NCI-H2107 treated with DMSO at 0.1 percent for 48 hours (cell line): ENCODE measurements at regions not wholly inside any gene's neighbourhood (a gene's known extent, or its start where the extent isn't known, plus 50 kb on each side); places are given as distances from the start of the nearest gene placed in this dataset.
"Not testable (repeated sequence)": the region's sequence is repeated elsewhere in the genome, so short reads cannot be mapped to it uniquely, and the experiment has no call there.

Source experiments
- DNase-seq: peaks from one replicate; lab custom pipeline; 2025; ENCODE audit not compliant: unreplicated experiment; lab: John Stamatoyannopoulos, UW

DNA sequence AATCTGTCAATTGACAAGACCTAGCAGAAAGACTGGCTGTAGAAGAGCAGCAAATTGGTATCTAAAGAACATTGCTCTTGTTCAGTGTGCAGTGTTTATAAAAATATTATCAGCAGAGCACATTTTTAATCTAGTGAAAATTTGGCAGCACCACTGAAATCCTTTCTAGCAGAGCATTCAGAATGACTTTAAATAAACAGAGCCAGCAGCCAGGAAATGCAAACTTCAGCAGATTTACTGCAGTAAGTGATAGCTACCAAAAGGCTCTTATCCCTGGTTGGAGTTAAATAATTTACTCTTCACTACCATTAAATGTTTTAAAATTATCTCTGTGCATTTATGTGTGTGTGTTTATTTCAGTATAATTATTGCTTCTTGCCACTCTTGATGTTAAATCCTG is 590.9 kb upstream of the CITED2 start:
- DNase-seq, result no peak

DNA sequence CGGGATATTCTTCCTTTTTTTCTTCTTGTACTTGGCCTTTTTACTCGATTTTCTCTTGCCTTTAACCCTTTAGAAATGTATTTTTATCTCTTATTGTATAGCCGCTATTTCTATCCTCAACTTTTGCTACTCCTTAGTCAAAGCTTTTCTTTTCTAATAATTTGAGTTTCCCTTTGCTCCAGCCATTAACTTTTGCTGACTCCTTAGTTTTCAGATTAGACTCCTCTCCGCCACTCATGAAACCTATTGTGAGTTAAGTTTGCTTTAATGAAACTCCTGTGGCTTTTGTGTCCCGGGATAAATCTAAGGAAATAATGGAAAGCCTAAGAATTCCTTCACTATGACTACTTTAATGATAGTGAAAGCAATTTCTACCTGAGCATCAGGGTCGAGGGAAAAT is 590.3 kb upstream of the CITED2 start:
- DNase-seq, result no peak

DNA sequence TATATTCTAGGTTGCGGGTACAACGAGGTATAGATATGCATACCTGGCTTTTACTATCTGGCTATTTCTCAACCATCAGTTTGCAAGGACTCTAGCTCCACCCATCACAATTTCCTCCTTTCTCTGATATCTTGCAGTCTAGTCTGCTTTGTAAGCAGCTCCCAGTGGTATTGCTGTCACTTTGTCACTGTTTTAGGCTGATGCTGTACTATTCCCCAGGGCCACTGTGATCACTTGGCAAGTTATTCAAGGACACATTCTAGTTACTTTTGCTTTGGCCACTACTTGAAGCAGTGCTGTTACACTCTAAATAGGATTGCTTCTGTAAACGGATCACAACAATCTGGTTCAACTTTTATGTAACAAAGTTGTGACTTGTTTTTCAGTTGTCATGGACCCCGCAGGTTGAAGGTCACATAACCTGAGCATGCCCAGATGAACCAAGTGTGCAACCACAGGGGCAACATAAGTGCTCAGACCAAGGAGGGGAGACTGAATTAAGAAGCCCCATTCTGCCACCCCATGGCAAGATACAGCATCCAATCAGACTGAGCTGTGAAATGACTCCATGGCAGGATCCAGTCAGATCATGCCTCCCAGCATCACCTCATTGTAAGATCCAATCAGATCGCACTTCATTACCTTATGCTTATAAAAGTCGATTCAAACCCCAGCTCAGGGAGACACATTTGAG is 588.4 kb upstream of the CITED2 start:
- DNase-seq, result no peak

DNA sequence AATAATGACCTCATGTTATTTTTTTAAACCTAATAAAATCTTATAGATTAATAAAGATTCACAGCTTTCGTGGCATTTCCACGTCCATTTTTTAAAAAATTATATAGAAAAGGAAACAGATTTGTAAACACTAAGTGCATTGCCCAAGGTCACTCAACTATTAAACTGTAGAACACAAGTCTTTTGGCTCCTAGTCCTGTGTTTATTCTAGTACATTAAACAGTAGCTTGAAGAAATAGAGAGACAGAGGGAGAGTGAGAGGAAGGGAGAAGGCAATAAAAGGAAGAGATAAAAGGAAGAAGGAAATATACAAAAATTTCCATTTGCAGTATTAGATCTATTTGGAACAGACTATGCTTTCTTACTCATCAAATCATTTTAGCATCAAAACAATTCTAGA is 586.7 kb upstream of the CITED2 start:
- no peak for DNase-seq

DNA sequence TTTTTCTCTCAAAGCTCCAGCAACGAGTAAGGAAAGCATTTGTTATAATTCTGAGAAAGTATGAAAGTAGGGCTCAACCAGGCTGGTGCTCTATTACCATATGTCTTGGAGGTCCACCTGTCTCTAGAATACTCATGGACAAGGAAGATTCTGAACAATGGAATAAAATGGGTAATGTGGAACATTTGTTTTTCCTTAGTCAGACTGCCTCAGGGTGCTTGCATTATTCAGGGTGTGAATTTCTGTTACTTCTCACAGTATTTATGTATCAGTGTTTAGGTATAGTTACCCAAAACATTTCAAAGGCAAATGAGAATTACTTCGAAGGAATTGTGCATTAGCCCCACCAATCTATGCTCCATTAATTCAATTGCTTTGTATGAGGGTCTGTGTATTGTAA is 586.2 kb upstream of the CITED2 start:
- no peak for DNase-seq

DNA sequence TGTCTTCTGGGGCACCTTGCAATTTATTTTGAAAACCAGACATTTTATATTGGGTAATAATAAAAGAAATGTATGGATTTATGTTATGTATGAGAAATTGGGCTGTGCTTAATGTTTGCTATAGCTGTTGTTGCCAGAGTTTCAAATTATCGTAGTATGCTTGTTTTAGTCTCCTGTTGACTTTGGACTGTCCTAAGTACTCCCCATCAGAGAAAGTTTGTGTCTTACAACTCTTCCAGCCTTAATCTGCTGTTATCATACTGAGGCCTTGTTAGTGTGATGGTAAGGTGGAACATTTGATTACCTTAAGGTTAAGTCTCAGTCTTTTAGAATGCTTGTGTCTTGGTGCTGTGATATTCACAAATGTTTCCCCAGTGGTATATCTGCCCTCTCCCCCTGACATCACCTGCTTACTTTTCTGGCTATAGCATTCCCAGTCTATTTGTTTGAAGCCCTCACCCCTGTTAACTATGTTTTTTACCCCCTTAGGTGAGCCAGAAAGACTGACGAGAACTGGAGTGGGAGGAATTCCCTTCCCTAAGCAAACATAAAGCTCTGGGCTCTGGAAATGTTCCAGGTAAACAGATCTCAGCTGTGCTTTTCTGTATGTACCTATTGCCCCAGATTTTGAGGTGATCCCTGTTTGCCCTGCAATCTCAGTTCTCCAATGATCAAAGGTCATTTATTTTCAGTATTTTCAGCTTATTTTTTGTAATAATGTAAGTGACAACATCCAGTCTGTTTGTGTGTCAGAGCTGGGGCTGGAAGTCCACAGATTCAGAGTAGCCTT is 581.1 kb upstream of the CITED2 start:
- DNase-seq, result no peak

DNA sequence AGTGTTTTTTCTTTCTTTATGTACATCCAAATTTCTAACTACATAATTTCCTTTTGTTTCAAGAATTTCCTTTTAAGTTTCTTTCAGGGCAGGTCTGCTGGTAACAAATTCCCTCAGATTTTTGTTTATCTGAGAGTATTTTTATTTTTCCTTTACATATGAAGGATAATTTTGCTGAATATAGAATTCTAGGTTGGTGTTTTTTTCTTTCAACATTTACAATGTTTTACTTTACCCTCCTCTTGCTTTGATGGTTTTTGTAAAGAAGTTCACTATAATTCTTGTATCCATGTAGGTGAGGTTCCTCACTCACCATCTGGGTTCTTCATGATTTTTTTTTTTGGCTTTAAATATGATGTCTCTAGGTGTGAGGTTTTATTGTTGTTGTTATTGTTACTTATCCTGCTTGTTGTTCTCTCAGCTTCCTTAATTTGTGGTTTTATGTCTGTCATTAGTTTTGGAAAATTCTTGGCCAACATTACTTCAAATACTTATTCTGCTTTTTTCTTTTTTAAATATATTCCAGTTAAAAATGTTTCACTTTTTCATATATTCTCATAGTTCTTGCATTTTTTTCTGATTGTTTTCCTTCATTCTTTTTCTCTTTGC is 580.1 kb upstream of the CITED2 start:
- no peak for DNase-seq

DNA sequence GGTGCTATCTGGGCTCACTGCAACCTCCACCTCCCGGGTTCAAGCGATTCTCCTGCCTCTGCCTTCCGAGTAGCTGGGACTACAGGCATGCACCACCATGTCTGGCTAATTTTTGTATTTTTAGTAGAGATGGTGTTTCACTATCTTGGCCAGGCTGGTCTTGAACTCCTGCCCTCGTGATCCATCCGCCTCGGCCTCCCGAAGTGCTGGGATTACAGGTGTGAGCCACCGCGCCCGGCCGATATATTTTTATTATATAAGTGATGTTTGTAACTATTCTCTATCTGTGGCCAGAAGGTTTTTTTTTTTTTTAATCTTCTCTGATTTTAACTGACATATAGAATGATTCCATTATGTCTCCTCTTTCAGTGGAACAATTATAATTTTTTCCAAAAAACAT is 579.3 kb upstream of the CITED2 start:
- DNase-seq, result not testable (repeated sequence)

DNA sequence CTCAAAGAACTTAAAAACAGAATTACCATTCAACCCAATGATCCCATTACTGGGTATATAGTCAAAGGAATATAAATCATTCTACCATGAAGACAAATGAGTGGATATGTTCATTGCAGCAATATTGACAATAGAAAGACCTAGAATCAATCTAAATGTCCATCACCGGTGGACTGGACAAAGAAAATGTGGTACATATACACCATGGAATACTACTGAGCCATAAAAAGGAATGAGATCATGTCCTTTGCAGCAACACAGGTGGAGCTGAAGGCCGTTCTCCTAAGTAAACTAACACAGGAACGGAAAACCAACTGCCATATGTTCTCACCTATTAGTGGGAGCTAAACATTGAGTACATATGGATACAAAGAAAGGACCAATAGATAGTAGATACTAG is 576.7 kb upstream of the CITED2 start:
- no peak for DNase-seq

DNA sequence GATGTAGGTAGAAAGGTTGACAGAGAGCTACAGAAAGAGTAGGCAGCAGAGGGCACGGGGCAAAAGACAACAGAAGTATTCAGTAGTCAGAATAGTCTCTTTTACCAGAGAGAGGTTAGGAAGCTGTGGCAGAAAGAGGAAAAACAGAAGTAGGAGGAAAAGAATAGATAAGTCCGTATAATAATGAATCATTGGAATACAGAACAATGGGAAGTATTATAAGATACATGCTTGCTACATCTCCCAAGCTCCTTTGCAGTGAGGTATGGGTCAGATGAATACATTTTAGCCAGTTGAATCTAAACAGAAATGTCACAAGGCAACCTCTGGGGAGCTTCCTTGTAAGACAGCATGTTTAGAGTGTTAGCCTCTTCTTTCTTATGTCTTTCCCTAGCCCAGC is 570.5 kb upstream of the CITED2 start:
- no peak for DNase-seq

DNA sequence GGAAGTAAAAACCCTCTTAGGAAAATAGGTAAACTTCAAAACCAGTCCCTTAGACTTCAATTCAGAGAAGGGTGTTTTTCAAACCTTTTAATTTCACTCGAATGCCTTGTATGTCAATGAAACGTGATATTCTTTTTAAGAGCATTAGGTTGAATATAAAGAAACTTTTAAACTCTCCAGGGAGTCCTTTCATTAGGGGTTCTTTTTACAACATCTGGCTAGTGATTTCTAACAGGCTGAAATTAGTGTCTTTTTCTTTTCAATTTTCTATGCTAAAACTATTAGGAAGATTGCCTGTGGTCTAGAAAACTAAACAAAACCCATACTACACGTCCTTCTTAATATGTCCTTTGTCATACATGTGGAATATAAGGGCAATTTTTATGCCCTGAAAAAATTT is 569.7 kb upstream of the CITED2 start:
- peak; percentile 80 for DNase-seq

DNA sequence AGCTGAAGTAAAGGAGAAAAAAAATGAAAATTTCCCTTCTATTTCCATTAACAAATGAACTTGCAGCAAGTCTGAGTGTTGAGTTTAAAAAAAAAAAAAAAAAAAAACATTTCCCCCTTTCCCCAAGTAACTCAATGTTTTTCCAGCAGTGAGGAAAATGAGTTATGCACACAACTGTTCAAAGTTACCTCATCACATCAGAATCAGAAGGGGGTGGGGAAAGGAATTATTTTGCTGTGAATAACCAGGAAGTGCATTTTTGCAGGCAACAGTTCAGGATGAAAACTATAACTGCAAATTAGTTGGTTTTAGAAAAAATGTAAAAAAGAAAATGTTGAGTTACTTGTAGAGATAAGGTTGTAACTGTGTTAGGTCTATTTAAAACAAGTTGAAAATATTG is 568.9 kb upstream of the CITED2 start:
- no peak for DNase-seq

DNA sequence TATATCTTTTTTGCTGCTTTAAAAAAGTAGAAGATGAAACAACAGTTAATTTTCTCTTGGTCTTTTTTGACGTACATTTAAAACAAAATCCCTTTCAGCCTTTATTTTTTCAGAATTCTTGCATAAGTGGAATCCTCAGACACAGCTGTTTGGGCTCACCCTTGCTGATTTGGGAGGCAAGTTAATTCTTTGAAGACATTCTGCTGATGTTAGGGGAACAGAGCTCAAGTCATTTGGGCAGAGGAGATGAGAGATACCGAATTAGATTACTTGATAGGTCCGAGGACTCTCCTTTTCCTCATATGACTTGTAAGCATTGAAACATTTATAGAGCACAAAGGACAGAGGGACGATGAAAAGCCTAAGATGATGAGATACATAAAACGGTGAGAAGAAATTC is 567.9 kb upstream of the CITED2 start:
- no peak for DNase-seq

DNA sequence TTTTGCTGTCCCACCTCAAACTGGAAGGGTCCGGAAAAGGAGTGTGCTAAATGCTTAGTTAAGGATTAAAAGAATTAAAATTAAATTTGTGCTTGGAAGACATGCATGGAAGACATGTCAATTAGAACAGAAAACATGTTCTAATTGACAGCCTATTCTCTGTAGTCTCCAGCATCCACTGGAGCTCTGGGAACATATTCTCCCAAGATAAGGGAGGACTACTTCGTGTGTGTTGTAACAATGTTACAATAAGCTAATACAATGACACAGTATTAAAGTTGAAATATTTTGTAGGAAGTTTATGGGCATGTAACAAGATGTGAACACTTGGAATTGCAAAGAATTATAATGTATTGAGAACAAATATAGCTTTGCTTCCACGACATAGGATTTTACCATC is 567.4 kb upstream of the CITED2 start:
- DNase-seq, result no peak

DNA sequence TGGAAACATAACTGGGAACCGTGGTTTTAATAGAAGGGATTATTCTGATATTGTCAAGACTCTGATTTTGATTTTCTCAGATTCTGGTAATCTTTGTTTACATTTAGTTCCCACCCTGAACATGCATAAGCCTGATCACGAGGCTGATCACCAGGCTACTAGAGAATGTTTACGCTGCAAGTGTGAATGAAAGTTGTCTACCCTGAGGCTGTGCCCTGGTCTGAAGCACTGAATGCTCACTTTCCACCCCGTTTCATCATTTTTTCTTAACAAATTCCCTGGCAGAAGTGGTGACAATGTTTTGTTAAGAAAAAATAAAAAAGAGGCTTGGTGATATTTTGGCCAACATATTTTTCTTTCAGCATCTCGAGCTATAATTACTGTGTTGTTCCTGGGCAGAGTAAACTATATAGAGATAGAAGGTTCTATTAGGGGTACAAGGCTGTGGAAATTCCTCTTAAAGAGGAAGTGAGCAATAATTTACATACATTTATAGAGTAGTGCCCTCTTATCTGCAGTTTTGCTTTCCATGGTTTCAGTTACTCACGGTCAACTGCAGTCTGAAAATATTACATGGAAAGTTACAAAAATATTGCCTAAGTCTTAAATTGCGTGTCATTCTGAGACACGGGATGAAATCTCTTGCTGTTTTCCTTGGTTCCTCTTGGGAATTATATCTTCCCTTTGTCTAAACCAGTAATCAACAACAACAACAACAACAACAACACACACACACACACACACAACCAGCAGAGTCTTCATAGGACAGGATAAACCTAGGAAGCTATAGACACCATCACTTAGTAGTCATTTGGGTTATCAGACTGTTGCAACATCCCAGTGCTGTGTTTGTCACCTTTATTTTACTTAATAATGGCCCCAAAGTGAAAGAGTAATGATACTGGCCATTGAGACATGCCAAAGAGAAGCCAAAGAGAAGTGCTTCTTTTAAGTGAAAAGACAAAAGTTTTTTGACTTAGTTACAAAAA is 566.6 kb upstream of the CITED2 start:
- no peak for DNase-seq

DNA sequence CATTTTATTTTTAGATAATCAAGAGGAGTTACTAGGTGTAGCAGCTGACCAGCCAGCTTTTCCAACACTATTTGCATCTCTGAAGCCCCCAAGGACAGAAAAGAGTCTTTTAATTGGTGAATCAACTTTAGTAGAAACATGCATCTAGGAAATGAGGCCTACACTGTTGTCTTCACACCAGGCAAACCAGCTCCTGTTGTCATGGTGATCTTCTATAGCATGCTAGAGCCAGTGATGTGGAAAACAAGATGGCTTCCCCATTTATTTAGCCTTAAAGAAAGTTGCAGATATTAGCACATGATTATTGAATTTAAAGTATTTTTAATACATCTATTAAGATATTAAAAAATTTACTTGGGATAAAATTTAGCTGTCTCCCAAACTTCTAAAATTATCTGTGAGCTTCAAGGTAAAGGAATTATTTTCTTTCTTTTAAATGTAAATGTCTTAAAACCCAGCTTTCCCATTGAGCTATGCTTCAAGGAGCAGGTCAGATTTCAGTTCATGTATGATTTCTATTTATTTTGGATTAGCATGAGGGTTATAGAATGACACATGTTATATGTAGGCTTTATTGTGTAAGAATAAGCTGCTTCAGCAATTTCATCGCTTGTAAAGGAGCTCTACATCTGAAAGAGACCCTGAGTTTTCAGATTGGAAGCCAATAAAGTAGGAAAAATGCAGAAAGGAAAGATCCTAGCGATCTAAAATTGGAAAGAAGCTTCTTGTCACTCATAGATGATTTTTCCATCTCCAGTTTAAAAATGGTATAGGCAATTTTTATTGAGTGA is 564.9 kb upstream of the CITED2 start:
- no peak for DNase-seq

DNA sequence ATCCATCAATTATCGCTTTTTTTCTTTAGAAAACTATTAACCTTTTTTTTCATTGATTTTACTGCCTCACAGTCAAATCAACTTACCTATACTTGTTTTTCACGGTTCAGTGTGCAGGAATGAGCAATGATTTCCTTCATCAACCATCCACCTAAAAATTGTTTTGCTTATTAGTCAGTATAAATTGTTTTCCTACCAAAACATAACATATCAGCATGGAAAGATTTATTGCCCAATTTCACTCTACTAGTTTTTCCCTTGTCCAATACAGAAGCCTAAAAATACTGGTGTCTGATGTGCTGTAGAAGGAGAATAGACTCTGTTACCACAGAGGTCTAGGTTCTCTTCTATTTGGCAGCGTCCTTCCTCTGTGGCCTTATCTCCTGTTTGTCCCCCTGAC is 558.2 kb upstream of the CITED2 start:
- DNase-seq, result no peak

DNA sequence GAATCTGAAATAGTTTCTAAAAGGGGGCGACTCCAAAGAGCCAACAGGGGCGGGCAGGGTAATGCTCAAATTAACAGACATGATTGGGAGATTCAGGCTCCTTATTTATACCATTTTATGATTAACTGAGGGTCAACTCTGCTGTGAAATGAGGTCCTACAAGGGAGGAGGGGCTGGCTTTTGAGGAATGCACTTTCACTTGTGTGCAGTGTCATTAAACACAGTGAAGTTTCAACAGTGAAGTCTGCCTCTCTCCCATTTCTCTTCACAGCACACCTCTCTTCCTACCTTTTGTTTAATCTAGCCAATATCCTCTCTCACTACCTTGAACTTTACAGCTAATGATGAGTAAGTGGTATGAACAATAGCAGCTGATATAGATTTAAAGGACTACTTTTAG is 557.3 kb upstream of the CITED2 start:
- DNase-seq, result no peak

DNA sequence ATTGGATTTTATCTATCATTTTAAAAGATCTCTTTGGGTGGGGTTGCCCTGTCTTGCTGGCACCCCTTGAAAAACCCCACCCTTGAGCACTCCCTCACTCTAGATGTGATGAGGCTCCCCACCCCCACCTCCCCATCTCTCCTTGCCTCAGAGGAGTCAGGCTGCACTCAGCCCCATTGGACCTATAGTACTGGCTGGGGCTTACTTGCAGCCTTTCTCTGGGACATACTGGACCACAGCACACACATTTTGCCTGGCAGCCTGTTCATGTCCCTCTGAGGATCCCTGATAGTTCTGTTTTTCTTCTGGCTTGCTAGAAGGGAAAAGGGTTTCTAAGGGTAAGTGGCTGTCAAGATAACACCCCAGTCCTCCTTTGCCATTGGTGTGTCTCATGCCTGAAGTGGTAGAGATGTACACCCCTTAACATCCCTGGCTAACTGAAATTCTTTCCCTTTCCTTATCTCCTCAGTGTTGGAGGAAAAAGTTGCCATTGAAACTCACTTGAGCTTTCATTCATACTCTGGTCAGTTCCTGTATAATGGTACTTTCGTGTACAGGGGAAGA is 553.4 kb upstream of the CITED2 start:
- DNase-seq, result no peak

DNA sequence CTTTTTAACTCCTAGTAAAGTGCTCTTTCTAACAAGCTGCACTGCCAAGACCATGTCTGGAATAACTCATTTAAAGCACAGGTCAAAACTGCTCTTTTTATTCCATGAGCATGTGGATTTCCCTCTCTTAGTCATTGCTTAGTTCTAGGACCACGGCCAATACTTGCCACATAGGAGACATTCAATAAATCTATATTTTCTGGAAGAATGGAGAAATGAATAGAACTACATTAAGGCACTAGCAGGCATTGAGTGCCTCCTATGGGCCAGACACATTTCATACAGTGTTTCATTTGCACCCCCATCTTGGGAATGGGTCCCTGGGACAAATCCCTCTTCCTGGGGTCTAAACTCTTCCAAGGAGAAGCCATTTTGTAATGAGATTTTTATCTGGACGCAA is 552.8 kb upstream of the CITED2 start:
- no peak for DNase-seq
